Keratinocyte (primary cell): ENCODE measurements at regions not wholly inside any gene's neighbourhood (a gene's known extent, or its start where the extent isn't known, plus 50 kb on each side); places are given as distances from the start of the nearest gene placed in this dataset.

ENCODE experiments used
- DNase-seq: peaks from one replicate; pipeline ENCODE4 v3.0.0-alpha.2; 2011; ENCODE audit warnings: low read depth, missing footprints, low spot score
- FAIRE-seq: peaks from 2 replicates; lab custom pipeline; 2011; peaks lifted over from hg19 to GRCh38; lab: Jason Lieb, UNC
- H2AFZ ChIP-seq: 2 replicates; pipeline ENCODE4 v1.6.0; 2012; ENCODE audit warnings: low read length, control low read depth, inconsistent platforms; ENCODE audit not compliant: control insufficient read depth
- H3K27ac ChIP-seq: 2 replicates; pipeline ENCODE4 v1.5.1; 2011; ENCODE audit warnings: low read length; ENCODE audit not compliant: control insufficient read depth, insufficient read depth
- H3K27me3 ChIP-seq: 3 replicates; pipeline ENCODE4 v1.6.0; 2011; ENCODE audit warnings: low read length; ENCODE audit not compliant: control insufficient read depth, insufficient read depth; ENCODE audit errors: extremely low read depth
- H3K36me3 ChIP-seq, 2 experiments: 2 replicates in 1 of 2; 3 replicates in 1 of 2; pipeline ENCODE4 v1.5.1; 2011; ENCODE audit warnings: low read length in 2 of 2, mild to moderate bottlenecking in 1 of 2; ENCODE audit not compliant: control insufficient read depth in 2 of 2, insufficient read depth in 2 of 2; ENCODE audit errors: extremely low read depth in 1 of 2
- H3K4me1 ChIP-seq: 3 replicates; pipeline ENCODE4 v1.5.1; 2011; ENCODE audit warnings: low read length; ENCODE audit not compliant: control insufficient read depth, insufficient read depth; ENCODE audit errors: extremely low read depth
- H3K4me2 ChIP-seq: 3 replicates; pipeline ENCODE4 v1.6.0; 2011; ENCODE audit warnings: low read depth, low read length; ENCODE audit not compliant: control insufficient read depth, insufficient read depth; ENCODE audit errors: extremely low read depth
- H3K4me3 ChIP-seq, 3 experiments: fragments of 200-600 bp in 1 of 3; sonication (generic) in 1 of 3; 2 replicates in 2 of 3; 3 replicates in 1 of 3; pipeline ENCODE4 v1.5.1; 2011 to 2016; ENCODE audit warnings: low read length in 3 of 3, mild to moderate bottlenecking in 3 of 3, control low read depth in 2 of 3, inconsistent platforms in 1 of 3, low read depth in 1 of 3, mixed read lengths in 1 of 3, mixed run types in 1 of 3, moderate library complexity in 1 of 3; ENCODE audit not compliant: control insufficient read depth in 2 of 3, insufficient read depth in 2 of 3; ENCODE audit errors: extremely low read depth in 1 of 3
- H3K79me2 ChIP-seq: 2 replicates; pipeline ENCODE4 v1.6.0; 2012; ENCODE audit warnings: low read length; ENCODE audit not compliant: control insufficient read depth, insufficient read depth
- H3K9ac ChIP-seq: 3 replicates; pipeline ENCODE4 v1.6.0; 2011; ENCODE audit warnings: low read length; ENCODE audit not compliant: control insufficient read depth, insufficient read depth; ENCODE audit errors: extremely low read depth
- H3K9me1 ChIP-seq: 3 replicates; pipeline ENCODE4 v1.6.0; 2011; ENCODE audit warnings: low read length; ENCODE audit not compliant: control insufficient read depth, insufficient read depth; ENCODE audit errors: extremely low read depth
- H3K9me3 ChIP-seq: 2 replicates; pipeline ENCODE4 v1.5.1; 2012; ENCODE audit warnings: low read depth, low read length; ENCODE audit not compliant: control insufficient read depth
- H4K20me1 ChIP-seq: 3 replicates; pipeline ENCODE4 v1.6.0; 2011; ENCODE audit warnings: low read length; ENCODE audit not compliant: control insufficient read depth, insufficient read depth; ENCODE audit errors: extremely low read depth
- CTCF ChIP-seq, 3 experiments: IDR thresholded peaks in 1 of 3; conservative IDR thresholded peaks in 1 of 3; optimal IDR thresholded peaks in 1 of 3; 2 replicates in 2 of 3; 3 replicates in 1 of 3; pipeline versions ENCODE3 to v1.5.1; 2011; ENCODE audit warnings: low read length in 3 of 3, mild to moderate bottlenecking in 3 of 3, moderate library complexity in 2 of 3, control low read depth in 1 of 3, inconsistent platforms in 1 of 3; ENCODE audit not compliant: insufficient read depth in 2 of 3; ENCODE audit errors: extremely low read depth in 1 of 3
- EZH2 ChIP-seq: IDR thresholded peaks from one replicate; pipeline ENCODE4 v1.6.1; 2012; ENCODE audit warnings: inconsistent platforms, mild to moderate bottlenecking, low read length, moderate library complexity
- dilution Hi-C: fragments of 300-500 bp; cut with MboI; formaldehyde crosslinking; loops from one replicate; pipeline ENCODE4 v1.7.0; 2020; ENCODE audit warnings: low sequenced_read_pairs; ENCODE audit not compliant: extremely low pct_ligation_motif_present

GRCh38 chr18:39938676-39939608, 2016.1 kb upstream of the PIK3C3 start:
- no peak overlapping the region for H3K4me3 ChIP-seq
- no peaks in the 10 kb centered on the region for H3K79me2 ChIP-seq
- H3K27me3 ChIP-seq = no peaks in the 10 kb centered on the region
- H3K9ac ChIP-seq = no peak overlapping the region
- no peak overlapping the region for H3K4me2 ChIP-seq
- TF ChIP-seq CTCF (optimal IDR thresholded peaks at IDR 0.05 in 1 of 3, IDR thresholded peaks at IDR 0.05 in 1 of 3, conservative IDR thresholded peaks at IDR 0.05 in 1 of 3; ENCODE audit: extremely low read depth in 1 of 3, insufficient read depth in 2 of 3, low read length in 3 of 3) (no peak), EZH2 (no peak)
- H3K9me1 ChIP-seq = no peaks in the 10 kb centered on the region
- FAIRE-seq (no peak), DNase-seq (no peak)
- H2AFZ ChIP-seq = no peak overlapping the region
- dilution Hi-C loops = no loop called here
- H3K27ac ChIP-seq = no peak overlapping the region
- no peaks in the 10 kb centered on the region for H3K4me1 ChIP-seq
- no peaks in the 10 kb centered on the region for H3K36me3 ChIP-seq
- no peaks in the 10 kb centered on the region for H4K20me1 ChIP-seq
- no peaks in the 10 kb centered on the region for H3K9me3 ChIP-seq

- no peak overlapping the region for H3K27ac ChIP-seq
- DNase-seq (no peak), FAIRE-seq (no peak)
- H3K9ac ChIP-seq = no peak overlapping the region
- no peaks in the 10 kb centered on the region for H3K4me1 ChIP-seq
- no peaks in the 10 kb centered on the region for H3K9me3 ChIP-seq
- H4K20me1 ChIP-seq = no peaks in the 10 kb centered on the region
- no peaks in the 10 kb centered on the region for H3K9me1 ChIP-seq
- no peak overlapping the region for H3K4me2 ChIP-seq
- no peak overlapping the region for H3K4me3 ChIP-seq
- H3K27me3 ChIP-seq = no peaks in the 10 kb centered on the region
- H3K79me2 ChIP-seq = no peaks in the 10 kb centered on the region
- H2AFZ ChIP-seq = no peak overlapping the region
- dilution Hi-C loops = no loop called here
- TF ChIP-seq EZH2 (no peak), CTCF (optimal IDR thresholded peaks at IDR 0.05 in 1 of 3, IDR thresholded peaks at IDR 0.05 in 1 of 3, conservative IDR thresholded peaks at IDR 0.05 in 1 of 3; ENCODE audit: extremely low read depth in 1 of 3, insufficient read depth in 2 of 3, low read length in 3 of 3) (no peak)
- H3K36me3 ChIP-seq = no peaks in the 10 kb centered on the region
Observed at GRCh38 chr18:39935598-39935997, 2019.4 kb upstream of the PIK3C3 start.
